ENCODE measurements at regions not wholly inside any gene's neighbourhood (a gene's known extent, or its start where the extent isn't known, plus 50 kb on each side); places are given as distances from the start of the nearest gene placed in this dataset.

- Histone ChIP-seq H3K9me1 (replicated peaks; ENCODE audit: control insufficient read depth, extremely low read depth, insufficient read depth, low read length) (no peaks in the 10 kb centered on the region), H3K27me3 (ENCODE audit: control insufficient read depth in 2 of 2, insufficient read depth in 2 of 2, low read length in 2 of 2) (peaks cover 19 to 20% of the 10 kb centered on the region in 2 experiments), H3K9me3 (replicated peaks; ENCODE audit: control insufficient read depth, insufficient read depth, low read length) (no peaks in the 10 kb centered on the region), H3K79me2 (ENCODE audit: control insufficient read depth, insufficient read depth, low read length) (no peaks in the 10 kb centered on the region), H3K4me2 (ENCODE audit: insufficient read depth, low read length) (no peak overlapping the region), H3K27ac (ENCODE audit: insufficient read depth, low read depth, low read length) (no peak overlapping the region), H2AFZ (ENCODE audit: low read depth, low read length) (no peak overlapping the region), H4K20me1 (replicated peaks; ENCODE audit: control insufficient read depth, extremely low read depth, insufficient read depth, low read length) (no peaks in the 10 kb centered on the region), H3K9ac (replicated peaks; ENCODE audit: extremely low read depth, insufficient read depth, low read length) (no peak overlapping the region), H3K4me3 (replicated peaks in 1 of 3; ENCODE audit: insufficient read depth in 1 of 3, low read depth in 1 of 3, low read length in 3 of 3) (no peak overlapping the region), H3K36me3 (ENCODE audit: control insufficient read depth in 2 of 2, extremely low read depth in 1 of 2, insufficient read depth in 2 of 2, low read length in 2 of 2) (no peaks in the 10 kb centered on the region), H3K4me1 (ENCODE audit: control insufficient read depth, extremely low read depth, insufficient read depth, low read length) (no peaks in the 10 kb centered on the region)
- BruUV-seq (replicated peaks): no TSS peak
- FAIRE-seq (no peak), DNase-seq (ENCODE audit: low read depth, low spot score) (no peak)
- TF ChIP-seq, protein P1, sequence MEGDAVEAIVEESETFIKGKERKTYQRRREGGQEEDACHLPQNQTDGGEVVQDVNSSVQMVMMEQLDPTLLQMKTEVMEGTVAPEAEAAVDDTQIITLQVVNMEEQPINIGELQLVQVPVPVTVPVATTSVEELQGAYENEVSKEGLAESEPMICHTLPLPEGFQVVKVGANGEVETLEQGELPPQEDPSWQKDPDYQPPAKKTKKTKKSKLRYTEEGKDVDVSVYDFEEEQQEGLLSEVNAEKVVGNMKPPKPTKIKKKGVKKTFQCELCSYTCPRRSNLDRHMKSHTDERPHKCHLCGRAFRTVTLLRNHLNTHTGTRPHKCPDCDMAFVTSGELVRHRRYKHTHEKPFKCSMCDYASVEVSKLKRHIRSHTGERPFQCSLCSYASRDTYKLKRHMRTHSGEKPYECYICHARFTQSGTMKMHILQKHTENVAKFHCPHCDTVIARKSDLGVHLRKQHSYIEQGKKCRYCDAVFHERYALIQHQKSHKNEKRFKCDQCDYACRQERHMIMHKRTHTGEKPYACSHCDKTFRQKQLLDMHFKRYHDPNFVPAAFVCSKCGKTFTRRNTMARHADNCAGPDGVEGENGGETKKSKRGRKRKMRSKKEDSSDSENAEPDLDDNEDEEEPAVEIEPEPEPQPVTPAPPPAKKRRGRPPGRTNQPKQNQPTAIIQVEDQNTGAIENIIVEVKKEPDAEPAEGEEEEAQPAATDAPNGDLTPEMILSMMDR (IDR thresholded peaks at IDR 0.05; ENCODE audit: extremely low read depth in 1 of 2, insufficient read depth in 1 of 2, low read depth in 1 of 2, low read length in 2 of 2): no peak
- TF ChIP-seq POLR2AphosphoS5 (IDR thresholded peaks at IDR 0.05; ENCODE audit: insufficient read depth, low read depth, low read length) (no peak), MYC (IDR thresholded peaks at IDR 0.05; ENCODE audit: low read depth, low read length) (no peak), GATA2 (IDR thresholded peaks at IDR 0.05; ENCODE audit: insufficient read depth, insufficient read length, low read depth, low read length) (no peak)
- POLR2A ChIA-PET: no interaction called here
- intact Hi-C loops (cut with micrococcal nuclease) (no loop called here), dilution Hi-C loops (cut with MboI; ENCODE audit: extremely low pct_ligation_motif_present, low sequenced_read_pairs) (no loop called here)
- CTCF ChIA-PET: interaction anchor here (1.3 kb wide), 1 partner anchor 12 kb away, joined by 4 read pairs; no protein-coding TSS in a partner anchor
Measured at GRCh38 chr2:205914213-205915129, 171.5 kb downstream of the INO80D start.

All from endothelial cell of umbilical vein (primary cell).